IMR-90 (cell line): ENCODE measurements at regions not wholly inside any gene's neighbourhood (a gene's known extent, or its start where the extent isn't known, plus 50 kb on each side); places are given as distances from the start of the nearest gene placed in this dataset.

ENCODE experiments used
- ATAC-seq: fragments of 200-7000 bp; cut with Tn5 transposase; 2 replicates; pipeline ENCODE4 v1.9.1; 2020; ENCODE audit warnings: low read depth, mild to moderate bottlenecking, moderate library complexity
- BruUV-seq: library from RNA; stranded (reverse); fragments of 400-500 nt; replicated peaks from 2 replicates; lab custom pipeline; 2021; lab: Mats Ljungman, UMichigan
- CTCF ChIA-PET: fragments of 300-600 bp; formaldehyde crosslinking; extraction: SDS; loops from one replicate; lab custom pipeline; 2021; ENCODE audit warnings: antibody characterized with exemption; lab: Yijun Ruan, JAX
- POLR2A ChIA-PET: fragments of 300-600 bp; sonication (Branson Sonifier 250); formaldehyde crosslinking; loops from one replicate; lab custom pipeline; 2022; ENCODE audit warnings: antibody characterized with exemption; ENCODE audit not compliant: unreplicated experiment; lab: Charles Lee
- DNase-seq: peaks from one replicate; pipeline ENCODE4 v3.0.0; 2013
- H2AFZ ChIP-seq: replicated peaks from 2 replicates; pipeline ENCODE3; 2013; ENCODE audit warnings: low read length, mild to moderate bottlenecking; ENCODE audit not compliant: poor library complexity
- H2AK5ac ChIP-seq: 2 replicates; pipeline ENCODE4 v1.6.1; 2013; ENCODE audit warnings: low read depth, low read length, inconsistent platforms
- H2AK9ac ChIP-seq: replicated peaks from 2 replicates; pipeline ENCODE3; 2013; ENCODE audit warnings: mild to moderate bottlenecking, low read depth, low read length, moderate library complexity; ENCODE audit not compliant: poor library complexity
- H2BK120ac ChIP-seq: 2 replicates; pipeline ENCODE4 v1.6.1; 2013; ENCODE audit warnings: low read depth, low read length, inconsistent platforms
- H2BK15ac ChIP-seq: 3 replicates; pipeline ENCODE4 v1.6.1; 2013; ENCODE audit warnings: low read depth, low read length, inconsistent platforms
- H2BK20ac ChIP-seq: 2 replicates; pipeline ENCODE4 v1.6.1; 2013; ENCODE audit warnings: low read depth, mild to moderate bottlenecking, inconsistent platforms, low read length, moderate library complexity
- H2BK5ac ChIP-seq: 2 replicates; pipeline ENCODE4 v1.6.1; 2013; ENCODE audit warnings: mild to moderate bottlenecking, low read depth, low read length, inconsistent platforms; ENCODE audit not compliant: poor library complexity, severe bottlenecking
- H3K14ac ChIP-seq: replicated peaks from 2 replicates; pipeline ENCODE4 v1.6.1; 2013; ENCODE audit warnings: low read depth, low read length, inconsistent platforms
- H3K18ac ChIP-seq: 2 replicates; pipeline ENCODE4 v1.6.1; 2013; ENCODE audit warnings: low read depth, low read length, control low read depth
- H3K23ac ChIP-seq: 2 replicates; pipeline ENCODE4 v1.6.1; 2013; ENCODE audit warnings: low read depth, low read length, inconsistent platforms
- H3K27ac ChIP-seq: 2 replicates; pipeline ENCODE4 v1.5.1; 2013; ENCODE audit warnings: mild to moderate bottlenecking, control low read depth, low read length; ENCODE audit not compliant: insufficient read depth
- H3K27me3 ChIP-seq: 2 replicates; pipeline ENCODE4 v1.6.1; 2013; ENCODE audit warnings: low read length; ENCODE audit not compliant: control insufficient read depth, insufficient read depth
- H3K36me3 ChIP-seq: 2 replicates; pipeline ENCODE4 v1.6.1; 2013; ENCODE audit warnings: low read length, mixed read lengths; ENCODE audit not compliant: control insufficient read depth, insufficient read depth
- H3K4ac ChIP-seq: 2 replicates; pipeline ENCODE4 v1.6.1; 2013; ENCODE audit warnings: low read depth, low read length, inconsistent platforms
- H3K4me1 ChIP-seq: 2 replicates; pipeline ENCODE4 v1.6.1; 2013; ENCODE audit warnings: low read length, mixed read lengths; ENCODE audit not compliant: control insufficient read depth, insufficient read depth
- H3K4me2 ChIP-seq: 2 replicates; pipeline ENCODE4 v1.6.1; 2013; ENCODE audit warnings: low read depth, mild to moderate bottlenecking, control low read depth, low read length, moderate library complexity
- H3K4me3 ChIP-seq: 2 replicates; pipeline ENCODE4 v1.5.1; 2013; ENCODE audit warnings: low read depth, mild to moderate bottlenecking, control low read depth, low read length, moderate library complexity; ENCODE audit not compliant: insufficient read depth
- H3K56ac ChIP-seq: 2 replicates; pipeline ENCODE4 v1.6.1; 2013; ENCODE audit warnings: low read length, inconsistent platforms; ENCODE audit not compliant: insufficient read depth; ENCODE audit errors: extremely low read depth
- H3K79me1 ChIP-seq, 2 experiments: 2 replicates each; pipeline ENCODE4 v1.6.1; 2013; ENCODE audit warnings: low read length in 2 of 2, inconsistent platforms in 1 of 2, low read depth in 1 of 2
- H3K9ac ChIP-seq: 2 replicates; pipeline ENCODE4 v1.6.1; 2013; ENCODE audit warnings: low read depth, low read length, control low read depth
- H3K9me1 ChIP-seq: 2 replicates; pipeline ENCODE4 v1.6.1; 2013; ENCODE audit warnings: low read length, inconsistent platforms; ENCODE audit not compliant: insufficient read depth
- H3K9me3 ChIP-seq: 2 replicates; pipeline ENCODE4 v1.6.1; 2013; ENCODE audit warnings: low read length; ENCODE audit not compliant: control insufficient read depth, insufficient read depth
- H4K20me1 ChIP-seq: 2 replicates; pipeline ENCODE4 v1.6.1; 2013; ENCODE audit warnings: low read length, inconsistent platforms; ENCODE audit not compliant: insufficient read depth
- H4K5ac ChIP-seq: 2 replicates; pipeline ENCODE4 v1.6.1; 2013; ENCODE audit warnings: mild to moderate bottlenecking, low read depth, low read length, control low read depth
- H4K8ac ChIP-seq, 2 experiments: 2 replicates each; pipeline ENCODE4 v1.6.1; 2013; ENCODE audit warnings: low read depth in 2 of 2, low read length in 2 of 2, control low read depth in 1 of 2, inconsistent platforms in 1 of 2
- H4K91ac ChIP-seq: 2 replicates; pipeline ENCODE4 v1.6.1; 2013; ENCODE audit warnings: low read depth, low read length, inconsistent platforms; ENCODE audit not compliant: insufficient read depth
- MAFK ChIP-seq: IDR thresholded peaks from 2 replicates; pipeline ENCODE4 v1.6.1; 2012; ENCODE audit warnings: low read depth, low read length, improper control_type of control experiment
- SMC3 ChIP-seq: fragments of 150-350 bp; IDR thresholded peaks from 2 replicates; pipeline ENCODE4 v1.6.1; 2016; ENCODE audit warnings: low read depth, mild to moderate bottlenecking, antibody characterized with exemption, low read length, moderate library complexity
- WGBS, 2 experiments: methylation state at CpG; one replicate each; pipeline versions ENCODE4 v1.1.5 to v1.1.7; 2013; ENCODE audit warnings: missing lambda C conversion rate in 2 of 2; ENCODE audit not compliant: insufficient read length in 1 of 2; ENCODE audit errors: extremely low coverage in 2 of 2; 5-methylcytosine and 5-hydroxymethylcytosine counted together
- dilution Hi-C: fragments of 300-500 bp; cut with HindIII; formaldehyde crosslinking; loops from one replicate; pipeline ENCODE4 v1.14.3; 2018; ENCODE audit warnings: low sequenced_read_pairs; ENCODE audit not compliant: unreplicated experiment
- in situ Hi-C: fragments of 300-500 bp; cut with MboI; formaldehyde crosslinking; loops from 3 replicates; pipeline ENCODE4 v1.14.3; 2019; ENCODE audit warnings: low sequenced_read_pairs, inconsistent platforms, mixed read lengths
- intact Hi-C: fragments of 100-400 bp; cut with micrococcal nuclease; formaldehyde crosslinking; loops from 2 replicates; pipeline ENCODE4 v1.10.0; 2022

DNA sequence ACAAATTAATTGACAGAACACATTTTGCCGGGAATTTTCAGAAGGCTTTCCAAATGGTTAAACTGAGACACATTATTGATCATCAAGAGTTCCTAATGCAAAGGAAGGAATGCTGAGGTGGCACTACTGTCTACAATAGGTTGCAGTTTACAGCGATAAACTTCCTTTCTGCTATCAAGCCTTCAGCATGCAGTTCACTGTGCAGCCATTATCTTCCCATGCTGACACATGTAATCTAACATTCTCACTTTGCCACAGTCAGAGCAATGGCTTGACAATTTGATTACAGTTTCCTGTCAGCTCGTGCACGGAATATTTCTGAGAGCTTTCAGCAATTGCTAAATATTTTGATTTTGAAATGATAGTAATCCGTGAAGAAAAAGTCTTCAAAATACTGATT lies 166.9 kb upstream of the PRMT6 start:
- POLR2A ChIA-PET: no interaction called here
- Histone ChIP-seq H2AK9ac (no peak overlapping the region), H3K23ac (no peak overlapping the region), H3K4ac (no peak overlapping the region), H4K20me1 (no peaks in the 10 kb centered on the region), H4K8ac (no peak overlapping the region), H3K36me3 (no peaks in the 10 kb centered on the region), H3K9ac (no peak overlapping the region), H2BK15ac (no peak overlapping the region), H4K5ac (no peak overlapping the region), H3K27ac (no peak overlapping the region), H3K27me3 (no peaks in the 10 kb centered on the region), H3K56ac (no peak overlapping the region), H3K4me1 (no peaks in the 10 kb centered on the region), H2AFZ (no peak overlapping the region), H4K91ac (no peak overlapping the region), H2AK5ac (no peak overlapping the region), H3K4me3 (no peak overlapping the region), H3K4me2 (no peak overlapping the region), H3K14ac (no peak overlapping the region), H3K18ac (no peak overlapping the region), H3K79me1 (no peaks in the 10 kb centered on the region), H2BK120ac (no peak overlapping the region), H3K9me3 (no peaks in the 10 kb centered on the region), H2BK5ac (no peak overlapping the region), H3K9me1 (no peaks in the 10 kb centered on the region), H2BK20ac (no peak overlapping the region)
- CTCF ChIA-PET: no interaction called here
- no TSS peak for BruUV-seq
- TF ChIP-seq SMC3 (no peak), MAFK (peak; percentile 59)
- dilution Hi-C loops (no loop called here), in situ Hi-C loops (no loop called here), intact Hi-C loops (no loop called here)
- ATAC-seq: no peak
- DNase-seq: no peak
- no CpG with 5 or more reads among the region's 5 CpGs for WGBS, 2 experiments
